GM18870 (cell line): ENCODE measurements at regions not wholly inside any gene's neighbourhood (a gene's known extent, or its start where the extent isn't known, plus 50 kb on each side); places are given as distances from the start of the nearest gene placed in this dataset.
"Not testable (repeated sequence)": the region's sequence is repeated elsewhere in the genome, so short reads cannot be mapped to it uniquely, and the experiment has no call there.

Experiments used
- ATAC-seq: cut with Tn5 transposase; IDR thresholded peaks from one replicate; pipeline ENCODE4 v1.9.1; 2021; ENCODE audit warnings: moderate library complexity; ENCODE audit not compliant: unreplicated experiment

DNA sequence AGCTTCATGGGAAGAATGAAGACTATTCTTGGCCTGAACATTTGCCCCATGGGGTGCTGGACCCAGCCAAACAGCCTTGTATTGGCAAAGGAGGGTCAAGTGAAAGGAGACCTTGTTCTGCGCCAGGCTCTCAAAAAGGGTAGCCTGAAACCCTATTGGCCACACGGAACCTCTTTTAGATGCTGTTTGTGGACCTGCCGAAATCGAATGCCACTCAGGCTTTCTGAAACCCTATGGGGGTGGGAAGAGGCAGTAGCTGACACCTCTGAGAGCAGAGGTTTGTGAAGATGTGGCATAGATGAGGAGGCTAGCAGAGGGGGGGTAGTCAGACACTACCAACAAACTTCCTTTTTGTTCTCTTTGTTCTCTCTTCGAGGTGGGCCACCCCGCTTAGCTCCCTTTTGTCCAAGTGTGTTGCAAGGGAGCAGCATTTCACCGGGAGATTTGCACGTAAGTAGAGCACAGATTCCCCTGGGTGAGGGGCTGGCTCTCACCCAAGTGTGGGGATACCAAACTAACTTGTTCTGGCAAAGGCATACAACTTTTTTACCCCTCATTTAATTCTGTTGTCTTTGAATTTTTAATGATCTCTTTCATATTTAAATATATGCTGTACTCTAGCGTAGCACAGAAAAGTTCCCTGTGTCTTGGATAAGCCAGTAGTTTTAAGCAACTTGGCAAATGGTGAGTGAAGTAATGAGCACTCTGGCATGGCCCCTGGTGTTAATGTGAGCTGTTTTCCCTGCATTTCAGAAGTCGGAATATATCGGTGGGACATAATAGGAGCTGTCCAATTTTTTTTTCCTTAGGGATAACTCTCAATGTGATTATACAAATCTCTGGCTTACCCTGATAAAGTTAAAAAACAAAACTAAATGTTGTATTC, 107.7 kb downstream of the SEPTIN7 start:
- no peak for ATAC-seq

DNA sequence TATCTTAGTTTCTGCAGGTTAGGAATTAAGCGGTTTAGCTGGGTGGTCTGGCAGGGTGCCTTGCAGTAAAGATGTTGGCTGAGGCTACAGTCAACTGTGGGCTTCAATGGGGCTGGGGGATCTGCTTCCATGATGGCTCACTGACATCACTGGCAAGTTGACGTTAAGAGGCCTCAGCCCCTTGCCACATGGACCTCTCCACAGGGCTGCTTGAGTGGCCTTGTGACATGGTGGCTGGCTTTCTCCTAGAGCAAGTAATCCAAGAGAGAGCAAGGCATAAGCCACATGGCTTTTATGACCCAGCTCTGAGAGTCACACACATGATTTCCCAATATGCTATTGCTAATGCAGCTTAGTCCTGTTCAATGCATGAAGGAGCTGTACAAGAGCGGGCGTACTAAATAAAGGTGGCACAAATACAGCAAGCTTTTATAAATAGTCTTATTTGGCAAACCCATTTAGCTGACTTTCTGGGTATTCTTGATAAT, 109.1 kb downstream of the SEPTIN7 start:
- ATAC-seq = no peak

DNA sequence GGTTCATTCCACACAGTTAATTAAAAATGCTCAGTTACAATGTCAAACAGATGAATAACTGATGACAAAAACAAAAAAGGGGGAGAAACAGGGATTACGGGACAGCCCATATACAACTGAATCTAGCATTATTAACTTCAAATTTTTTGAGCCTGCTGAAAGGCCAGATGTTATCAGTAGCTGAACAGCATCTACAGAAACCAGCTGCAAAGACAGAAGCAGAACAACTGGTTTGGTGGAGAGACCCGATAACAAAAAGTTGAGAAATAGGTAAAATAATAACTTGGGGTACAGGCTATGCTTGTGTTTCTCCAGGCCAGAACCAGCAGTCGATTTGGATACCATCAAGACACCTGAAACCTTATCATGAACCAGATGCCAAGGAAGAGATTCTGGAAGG, 109.8 kb downstream of the SEPTIN7 start:
- ATAC-seq = not testable (repeated sequence)

DNA sequence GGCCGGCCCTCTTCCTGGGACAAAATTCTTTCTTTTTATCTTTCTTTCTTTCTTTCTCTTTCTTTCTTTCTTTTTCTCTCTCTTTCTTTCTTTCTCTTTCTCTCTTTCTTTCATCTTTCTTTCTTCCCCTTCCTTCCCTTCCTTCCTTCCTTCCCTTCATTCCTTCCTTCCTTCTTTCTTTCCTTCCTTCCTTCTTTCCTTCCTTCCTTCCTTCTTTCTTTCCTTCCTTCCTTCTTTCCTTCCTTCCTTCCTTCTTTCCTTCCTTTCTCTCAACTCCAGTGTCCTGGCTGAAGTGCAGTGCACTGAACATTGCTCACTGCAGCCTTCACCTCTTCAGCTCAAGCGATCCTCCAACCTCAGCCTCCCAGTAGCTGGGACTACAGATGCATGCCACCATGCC, 112.5 kb downstream of the SEPTIN7 start:
- ATAC-seq = not testable (repeated sequence)

DNA sequence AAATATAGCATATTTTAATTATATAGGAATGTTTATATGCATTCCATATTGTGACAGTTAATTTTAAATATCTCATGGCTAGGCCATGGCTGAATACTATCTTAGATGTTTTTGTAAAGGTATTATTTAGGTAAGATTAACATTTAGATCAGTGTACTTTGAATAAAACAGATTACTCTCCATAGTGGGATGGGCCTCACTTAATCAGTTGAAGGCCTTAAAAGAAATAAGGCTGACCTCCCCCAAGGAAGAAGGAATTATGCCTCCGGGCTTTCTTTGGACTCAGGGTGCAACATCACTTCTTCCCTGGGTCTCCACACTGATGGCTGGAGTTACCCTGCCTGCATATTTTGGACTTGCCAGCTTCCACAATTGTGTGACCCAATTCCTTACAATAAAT, 113.4 kb downstream of the SEPTIN7 start:
- not testable (repeated sequence) for ATAC-seq

DNA sequence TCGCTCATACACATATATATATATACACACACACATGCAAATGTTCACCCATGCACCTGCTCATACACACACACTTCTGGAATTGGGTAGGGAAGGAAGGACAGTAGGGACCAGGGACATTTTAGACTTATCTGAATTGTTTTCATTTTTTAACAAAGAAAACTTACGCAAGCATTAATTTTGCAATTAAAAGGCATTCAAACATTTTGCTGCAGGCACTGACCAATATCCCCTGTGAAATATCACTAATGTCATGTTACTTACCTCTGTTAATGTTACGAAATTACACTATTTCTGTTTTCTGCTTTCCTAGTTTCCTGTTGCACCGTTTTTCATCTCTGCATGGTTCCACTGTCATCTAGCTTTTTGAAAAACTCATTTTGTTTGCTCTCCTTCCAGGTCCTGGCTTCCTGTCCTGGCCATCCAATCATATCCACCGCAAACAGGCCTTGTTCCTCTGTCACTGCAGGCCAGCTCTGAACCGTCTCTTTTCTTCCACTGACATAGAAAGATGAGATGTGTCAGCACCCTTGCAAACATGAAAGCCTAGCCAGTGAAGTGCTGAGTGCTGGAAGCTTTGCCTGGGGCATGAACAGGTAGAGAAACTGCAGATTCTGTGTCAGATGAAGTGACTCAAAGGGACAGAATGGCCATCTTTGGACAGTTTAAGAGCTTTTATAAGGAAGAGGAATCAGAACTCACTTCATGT, 114.5 kb downstream of the SEPTIN7 start:
- ATAC-seq = not testable (repeated sequence)

DNA sequence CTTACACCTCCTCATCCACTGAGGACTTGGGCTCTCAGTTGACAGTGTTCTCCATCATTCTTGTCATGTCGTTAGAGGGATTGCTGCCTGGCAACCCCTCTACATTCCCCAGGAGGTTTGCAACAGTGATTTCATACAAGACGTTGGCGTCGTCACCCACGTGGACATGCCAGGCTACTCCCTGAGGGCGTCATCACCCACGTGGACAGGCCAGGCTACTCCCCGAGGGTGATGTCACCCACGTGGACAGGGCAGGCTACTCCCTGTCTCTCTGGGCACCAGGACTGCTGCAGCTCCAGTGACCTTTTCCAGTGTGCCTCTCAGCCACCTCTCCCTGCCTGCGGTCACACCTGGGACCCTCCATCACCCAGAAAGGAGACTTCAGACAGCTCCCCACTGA, 117.4 kb downstream of the SEPTIN7 start:
- ATAC-seq = not testable (repeated sequence)

DNA sequence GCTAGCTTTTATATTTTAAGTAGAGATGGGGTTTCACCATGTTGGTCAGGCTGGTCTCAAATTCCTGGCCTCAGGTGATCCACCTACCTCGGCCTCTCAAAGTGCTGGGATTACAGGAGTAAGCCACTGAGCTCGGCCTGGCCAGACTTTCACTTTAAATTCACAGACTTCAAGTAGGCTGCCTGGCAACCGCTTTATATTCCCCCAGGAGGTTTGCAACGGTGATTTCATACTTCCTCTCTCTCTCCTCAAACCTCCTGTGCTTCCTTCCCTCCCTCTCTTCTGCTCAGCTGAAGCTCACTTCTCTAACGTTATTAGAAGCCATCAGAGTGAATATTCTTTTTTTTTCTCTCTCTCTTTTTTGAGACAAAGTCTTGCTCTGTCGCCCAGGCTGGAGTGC, 118.8 kb downstream of the SEPTIN7 start:
- not testable (repeated sequence) for ATAC-seq

DNA sequence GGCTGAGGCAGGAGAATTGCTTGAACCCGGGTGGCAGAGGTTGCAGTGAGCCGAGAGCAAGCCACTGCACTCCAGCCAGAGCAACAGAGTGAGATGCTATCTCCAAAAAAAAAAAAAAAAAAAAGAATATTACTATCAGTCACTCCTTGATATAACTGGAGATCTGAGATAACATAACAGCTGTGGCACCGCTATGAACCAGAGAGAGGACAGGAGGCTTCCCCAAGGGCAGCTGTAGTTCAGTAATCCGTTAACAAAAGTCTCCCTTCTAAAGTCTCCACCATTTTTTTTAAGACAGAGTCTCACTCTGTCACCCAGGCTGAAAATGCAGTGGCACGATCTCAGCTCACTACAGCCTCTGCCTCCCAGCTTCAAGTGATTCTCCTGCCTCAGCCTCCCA, 120.5 kb downstream of the SEPTIN7 start:
- ATAC-seq = not testable (repeated sequence)

DNA sequence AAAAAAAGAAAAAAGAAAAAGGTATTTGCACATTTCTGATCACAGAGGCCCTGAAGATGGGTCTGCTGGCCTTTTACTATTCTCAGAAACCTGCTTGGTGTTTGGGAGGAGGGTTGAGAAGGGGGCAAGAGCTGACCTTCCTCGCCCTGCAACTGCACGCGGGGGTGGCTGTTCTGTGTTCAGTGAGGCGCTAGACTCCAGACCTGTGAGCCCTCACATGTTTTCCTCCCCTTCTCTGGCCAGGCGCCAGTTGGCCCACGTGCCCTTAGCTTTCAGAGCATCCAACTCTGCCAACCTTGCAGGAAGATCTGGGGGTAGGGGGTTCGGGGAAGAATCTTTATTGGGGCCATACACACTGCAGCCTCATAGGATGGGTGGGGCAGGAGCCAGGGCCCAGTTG, 123.8 kb downstream of the SEPTIN7 start:
- ATAC-seq = not testable (repeated sequence)

DNA sequence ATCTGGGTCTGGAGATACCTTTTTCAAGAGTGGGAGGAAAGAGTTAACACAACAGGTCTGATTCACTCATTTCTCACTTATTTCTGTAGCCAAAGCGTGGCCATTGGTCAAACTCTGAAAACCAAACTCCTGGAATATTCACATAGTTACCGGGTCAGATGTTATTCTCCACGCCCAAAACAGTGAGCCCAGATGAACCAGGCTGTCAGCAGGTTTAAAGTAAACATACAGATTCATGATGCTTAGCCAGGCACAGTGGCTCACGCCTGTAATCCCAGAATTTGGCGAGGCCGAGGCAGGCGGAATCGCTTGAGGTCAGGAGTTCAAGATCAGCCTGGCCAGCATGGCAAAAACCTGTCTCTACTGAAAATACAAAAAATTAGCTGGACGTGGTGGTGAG, 126.1 kb downstream of the SEPTIN7 start:
- not testable (repeated sequence) for ATAC-seq

DNA sequence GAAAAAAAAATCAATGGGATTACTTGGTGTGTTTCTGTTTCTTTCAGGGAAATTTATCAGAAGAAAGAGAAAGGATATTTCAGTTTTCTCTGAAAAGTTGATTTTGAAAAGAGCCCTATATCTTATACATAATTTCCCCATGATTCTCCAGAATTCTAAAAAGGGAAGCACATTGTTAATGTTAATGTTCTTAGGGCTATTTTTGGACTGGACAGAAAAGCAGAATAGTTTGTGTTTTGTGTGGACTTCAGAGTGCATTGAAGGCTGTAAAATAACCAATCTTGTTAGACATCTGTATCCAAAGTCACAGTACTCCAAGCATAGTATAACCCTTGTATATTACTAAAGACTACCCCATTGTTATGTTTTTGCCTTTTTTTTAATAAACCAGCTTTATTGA, 130.3 kb downstream of the SEPTIN7 start:
- not testable (repeated sequence) for ATAC-seq

DNA sequence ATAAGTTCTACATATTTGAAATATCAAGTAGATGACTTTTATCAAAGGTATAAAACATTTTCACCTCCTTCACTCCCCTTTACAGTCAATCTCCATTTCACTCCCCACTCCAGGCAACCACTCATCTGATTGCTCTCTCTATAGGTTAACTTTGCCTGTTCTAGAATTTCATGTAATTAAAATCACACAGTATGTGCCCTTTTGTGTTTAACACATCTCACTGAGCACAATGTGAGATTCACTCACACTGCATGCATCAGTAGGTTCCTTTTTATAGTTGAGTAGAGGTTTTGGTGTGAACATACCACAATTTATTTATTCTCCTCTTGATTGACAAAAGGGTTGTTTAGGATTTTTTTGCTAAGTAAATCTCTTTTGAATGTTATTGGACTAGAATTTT, 130.7 kb downstream of the SEPTIN7 start:
- not testable (repeated sequence) for ATAC-seq

DNA sequence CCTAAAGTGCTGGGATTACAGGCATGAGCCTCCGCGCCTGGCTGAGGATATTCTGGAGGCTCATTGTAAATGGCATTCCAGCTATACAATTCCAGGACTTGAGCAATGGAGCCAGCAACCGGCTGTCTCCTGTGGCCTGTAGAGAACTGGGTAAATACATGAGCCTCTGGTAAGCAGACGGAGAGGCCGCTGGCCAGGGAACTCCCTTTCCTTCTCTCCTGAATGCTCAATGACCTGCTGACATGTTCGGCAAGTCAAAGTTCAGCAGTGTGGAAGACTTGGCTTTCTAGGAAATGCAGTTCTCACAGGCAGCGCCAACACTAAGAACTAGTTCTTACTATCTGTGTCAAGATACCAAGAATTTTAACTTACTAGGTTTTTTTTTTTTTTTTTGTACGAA, 139.8 kb downstream of the SEPTIN7 start:
- ATAC-seq = not testable (repeated sequence)

DNA sequence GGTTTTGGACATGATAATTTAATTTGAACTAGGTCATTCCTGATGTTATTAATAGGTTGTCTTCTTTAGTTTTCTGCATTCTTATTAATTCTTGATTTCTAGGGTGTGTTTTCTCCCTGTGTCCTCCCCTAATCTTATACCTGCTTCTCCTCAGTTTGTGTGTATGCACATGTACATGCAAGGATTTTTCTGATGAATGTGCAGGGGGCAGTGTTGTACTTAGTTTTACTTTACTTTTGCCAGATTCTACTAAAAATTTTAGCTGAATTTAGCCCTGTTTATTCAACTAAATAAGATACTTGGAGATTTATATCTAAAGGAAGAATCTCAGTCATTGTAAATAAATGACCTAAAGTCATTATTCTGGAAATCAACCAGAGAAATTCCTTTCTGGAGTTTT, 144.8 kb downstream of the SEPTIN7 start:
- not testable (repeated sequence) for ATAC-seq

DNA sequence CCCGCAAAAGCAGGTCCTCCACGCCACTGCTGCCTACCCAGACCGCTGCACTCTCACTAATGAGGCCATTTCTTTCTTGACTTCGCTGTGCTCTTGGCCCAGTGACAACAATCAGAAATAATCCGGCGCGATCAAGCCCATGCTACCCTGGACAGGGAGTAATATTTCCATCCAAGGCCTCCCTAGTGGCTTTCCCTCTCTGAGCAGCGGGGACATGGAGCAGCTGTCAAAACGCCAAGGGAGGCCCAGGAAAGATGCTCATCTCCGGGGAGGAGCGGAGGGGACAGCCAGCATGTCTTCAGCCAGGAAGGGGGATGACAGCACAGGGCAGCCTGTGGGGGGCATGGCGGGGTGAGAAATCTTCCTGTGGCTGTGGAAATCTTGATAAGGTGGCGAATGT, 154.9 kb downstream of the SEPTIN7 start:
- ATAC-seq = not testable (repeated sequence)

DNA sequence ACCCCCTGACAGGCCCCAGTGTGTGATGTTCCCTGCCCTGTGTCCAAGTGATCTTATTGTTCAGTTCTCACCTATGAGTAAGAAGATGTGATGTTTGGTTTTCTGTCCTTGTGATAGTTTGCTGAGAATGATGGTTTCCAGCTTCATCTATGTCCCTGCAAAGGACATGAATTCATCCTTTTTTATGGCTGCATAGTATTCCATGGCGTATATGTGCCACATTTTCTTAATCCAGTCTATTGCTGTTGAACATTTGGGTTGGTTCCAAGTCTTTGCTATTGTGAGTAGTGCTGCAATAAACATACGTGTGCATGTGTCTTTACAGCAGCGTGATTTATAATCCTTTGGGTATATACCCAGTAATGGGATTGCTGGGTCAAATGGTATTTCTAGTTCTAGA, 156.1 kb downstream of the SEPTIN7 start:
- ATAC-seq = not testable (repeated sequence)

DNA sequence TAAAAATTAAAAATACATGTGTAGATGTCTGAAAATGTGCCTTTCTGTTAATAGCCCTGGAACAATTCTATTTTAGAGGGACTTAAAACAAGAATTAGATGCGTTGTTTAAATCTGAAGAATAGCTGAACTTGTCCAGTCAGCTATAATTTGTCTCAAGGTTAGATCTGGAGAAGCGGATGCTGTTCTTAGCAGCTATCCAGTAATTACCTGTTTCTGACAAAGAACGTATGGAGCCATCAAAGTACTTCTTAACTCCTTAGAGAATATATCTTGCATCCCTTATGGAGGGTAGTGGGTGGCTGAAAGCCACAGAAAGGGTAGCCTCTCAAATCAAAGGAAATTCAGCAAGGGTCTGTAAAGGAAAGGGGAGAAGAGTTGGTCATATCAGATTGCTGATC, 160.4 kb downstream of the SEPTIN7 start:
- not testable (repeated sequence) for ATAC-seq

DNA sequence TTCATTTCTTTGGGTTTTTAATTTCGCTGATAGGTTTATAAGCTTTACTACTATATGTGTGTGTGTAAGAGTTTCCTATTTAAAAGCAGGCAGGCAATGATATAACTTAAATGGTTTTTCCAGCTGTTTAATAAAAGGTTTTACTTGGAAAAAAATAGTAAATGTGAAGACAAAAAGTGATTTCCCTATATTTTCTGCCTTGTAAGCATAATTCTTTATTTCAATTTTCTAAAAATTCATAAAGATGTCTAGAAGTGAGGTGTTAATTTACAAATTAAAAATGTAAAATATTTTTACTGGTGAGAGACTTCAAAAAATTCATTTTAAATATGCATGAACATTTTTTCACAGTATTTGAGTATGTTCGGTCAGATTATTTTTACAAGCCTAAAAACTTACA, 161.8 kb downstream of the SEPTIN7 start:
- ATAC-seq = not testable (repeated sequence)

DNA sequence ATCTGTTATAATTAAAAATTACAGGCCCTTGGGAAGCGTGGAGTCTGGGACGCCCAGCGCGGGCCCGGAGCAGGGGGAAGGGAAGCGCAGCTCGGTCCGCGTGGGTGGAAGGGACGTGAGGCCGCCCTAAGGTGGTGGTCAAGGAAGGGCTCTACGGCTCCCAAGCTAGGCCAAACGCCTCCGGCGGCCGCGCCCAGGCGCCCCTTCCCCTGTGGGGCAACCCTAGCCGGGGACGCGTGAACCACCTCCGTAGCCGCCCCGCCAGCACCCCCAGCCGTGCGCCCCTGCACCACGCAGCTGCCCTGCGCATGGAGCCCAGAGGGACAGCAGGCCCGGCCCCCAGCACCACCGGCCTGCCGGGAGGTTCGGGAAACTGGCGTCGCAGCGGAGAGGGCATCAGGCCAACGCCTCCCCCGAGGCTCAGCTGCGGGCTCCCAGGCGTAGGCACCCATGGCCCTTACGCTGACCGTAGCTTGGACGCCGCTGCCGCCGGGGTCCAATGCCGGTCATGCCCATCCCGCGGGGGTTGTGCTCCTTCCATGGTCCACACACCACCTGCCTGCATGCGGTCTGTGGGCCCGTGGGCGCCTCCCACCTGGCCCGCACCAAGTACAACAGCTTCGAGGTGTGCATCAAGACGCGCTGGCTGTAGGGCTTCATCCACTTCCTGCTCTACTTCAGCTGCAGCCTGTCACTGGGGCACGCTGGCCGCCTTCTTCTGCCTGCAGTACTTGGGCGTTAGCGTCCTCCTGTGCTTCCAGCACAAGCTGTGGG, 166.7 kb downstream of the SEPTIN7 start:
- ATAC-seq = no peak
